ENCODE measurements at regions not wholly inside any gene's neighbourhood (a gene's known extent, or its start where the extent isn't known, plus 50 kb on each side); places are given as distances from the start of the nearest gene placed in this dataset.

DNA sequence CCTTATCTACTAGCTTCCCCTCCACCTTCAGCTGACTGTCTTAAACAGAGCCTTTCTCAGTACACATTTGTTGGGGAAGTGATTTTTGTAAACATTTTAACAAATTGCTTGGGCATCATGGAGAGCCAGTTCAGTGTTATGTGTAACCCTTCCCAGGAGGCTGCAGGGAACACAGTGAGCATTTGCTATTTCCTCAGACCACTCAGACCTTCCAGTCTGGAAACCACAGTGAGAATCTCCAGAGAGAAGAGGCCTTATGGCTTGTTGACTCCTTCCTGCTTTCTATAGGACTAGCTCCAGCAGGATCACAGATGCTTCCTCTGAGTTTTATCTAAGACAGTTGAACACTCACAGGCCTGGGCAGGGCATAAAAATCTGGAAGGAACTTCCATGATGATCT lies 409.8 kb upstream of the NPVF start:
- TF ChIP-seq, protein P1, sequence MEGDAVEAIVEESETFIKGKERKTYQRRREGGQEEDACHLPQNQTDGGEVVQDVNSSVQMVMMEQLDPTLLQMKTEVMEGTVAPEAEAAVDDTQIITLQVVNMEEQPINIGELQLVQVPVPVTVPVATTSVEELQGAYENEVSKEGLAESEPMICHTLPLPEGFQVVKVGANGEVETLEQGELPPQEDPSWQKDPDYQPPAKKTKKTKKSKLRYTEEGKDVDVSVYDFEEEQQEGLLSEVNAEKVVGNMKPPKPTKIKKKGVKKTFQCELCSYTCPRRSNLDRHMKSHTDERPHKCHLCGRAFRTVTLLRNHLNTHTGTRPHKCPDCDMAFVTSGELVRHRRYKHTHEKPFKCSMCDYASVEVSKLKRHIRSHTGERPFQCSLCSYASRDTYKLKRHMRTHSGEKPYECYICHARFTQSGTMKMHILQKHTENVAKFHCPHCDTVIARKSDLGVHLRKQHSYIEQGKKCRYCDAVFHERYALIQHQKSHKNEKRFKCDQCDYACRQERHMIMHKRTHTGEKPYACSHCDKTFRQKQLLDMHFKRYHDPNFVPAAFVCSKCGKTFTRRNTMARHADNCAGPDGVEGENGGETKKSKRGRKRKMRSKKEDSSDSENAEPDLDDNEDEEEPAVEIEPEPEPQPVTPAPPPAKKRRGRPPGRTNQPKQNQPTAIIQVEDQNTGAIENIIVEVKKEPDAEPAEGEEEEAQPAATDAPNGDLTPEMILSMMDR (IDR thresholded peaks at IDR 0.05; ENCODE audit: low read depth, low read length, missing control alignments): no peak
- DNase-seq (ENCODE audit: extremely low read depth, low read depth): no peak

DNA sequence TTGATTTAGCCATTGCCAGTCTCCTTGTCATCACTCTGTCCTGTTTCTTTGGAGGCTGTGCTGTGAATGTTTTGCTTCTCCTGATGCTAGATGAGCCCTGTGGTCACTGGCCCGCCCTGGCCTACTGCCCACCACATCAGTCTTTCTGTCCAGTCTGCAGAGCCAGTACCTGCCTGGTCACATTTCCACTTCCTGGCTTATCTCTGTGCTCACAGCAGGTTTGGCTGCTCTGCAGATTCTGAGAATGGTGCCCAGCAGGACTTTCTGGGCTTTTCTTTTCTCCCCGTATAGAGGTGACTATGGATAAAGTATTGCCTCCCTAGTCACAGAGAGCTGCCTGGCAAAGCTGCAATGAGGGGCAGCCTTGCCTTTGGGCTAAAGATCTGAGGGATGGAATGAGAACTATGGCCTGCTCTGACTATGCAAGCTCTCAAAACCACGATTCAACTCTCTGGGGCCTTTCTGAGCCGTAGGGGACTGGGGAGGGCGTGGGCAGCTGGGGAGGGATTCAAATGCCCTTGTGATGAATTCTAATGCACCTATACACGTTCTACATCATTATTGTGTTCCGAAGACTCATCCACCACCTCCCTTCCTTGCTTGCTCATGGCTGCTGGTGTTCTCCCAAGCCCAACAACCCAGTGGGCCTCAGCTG lies 410.4 kb upstream of the NPVF start:
- no peak for DNase-seq (ENCODE audit: extremely low read depth, low read depth)
- TF ChIP-seq, protein P1 (IDR thresholded peaks at IDR 0.05; ENCODE audit: low read depth, low read length, missing control alignments): no peak
- H3K4me3 ChIP-seq (replicated peaks; ENCODE audit: low read depth, low read length): no peak overlapping the region

More for the DNA sequence above, 409.8 kb upstream of the NPVF start:
- H3K4me3 ChIP-seq (replicated peaks; ENCODE audit: low read depth, low read length): no peak overlapping the region

DNA sequence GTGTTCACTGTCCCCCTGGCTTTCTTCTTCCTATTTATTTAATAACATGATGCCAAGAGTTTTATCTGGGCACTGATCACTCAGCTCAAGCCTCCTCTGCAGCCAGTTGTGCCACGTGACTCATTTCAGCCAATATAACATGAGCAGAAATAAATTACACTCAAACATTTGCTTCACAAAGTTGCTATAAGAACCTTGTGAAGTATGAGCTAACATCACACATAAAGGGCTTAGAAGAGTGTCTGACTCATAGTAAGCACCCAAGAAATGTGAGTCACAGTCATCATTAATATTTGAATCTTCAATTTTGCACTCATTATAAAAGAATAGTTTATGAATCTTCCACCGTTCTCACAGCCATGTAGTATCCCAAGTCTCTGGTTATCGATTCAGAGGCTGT lies 414.6 kb upstream of the NPVF start:
- no peak for DNase-seq (ENCODE audit: extremely low read depth, low read depth)
- TF ChIP-seq, protein P1 (IDR thresholded peaks at IDR 0.05; ENCODE audit: low read depth, low read length, missing control alignments): no peak
- no peak overlapping the region for H3K4me3 ChIP-seq (replicated peaks; ENCODE audit: low read depth, low read length)

DNA sequence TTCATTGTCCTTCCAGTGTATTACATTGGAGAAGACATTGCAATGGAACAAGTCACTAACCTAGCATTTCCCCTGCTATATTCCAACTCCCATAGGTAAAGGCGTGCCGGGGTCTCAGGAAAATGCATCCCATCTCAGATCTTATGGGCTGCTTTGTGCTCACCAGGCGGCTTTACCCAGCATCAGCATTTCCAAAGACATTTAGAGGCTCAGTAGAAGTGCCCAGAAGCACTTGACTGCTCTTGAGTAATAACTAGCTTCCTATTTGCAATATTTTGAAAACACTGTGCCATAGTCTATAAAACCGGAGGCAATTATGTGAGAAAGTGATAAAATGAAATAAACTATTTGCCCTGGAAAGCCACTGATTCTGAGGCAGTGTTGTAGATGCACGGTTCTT lies 415.0 kb upstream of the NPVF start:
- no peak for DNase-seq (ENCODE audit: extremely low read depth, low read depth)
- TF ChIP-seq, protein P1 (IDR thresholded peaks at IDR 0.05; ENCODE audit: low read depth, low read length, missing control alignments): no peak
- no peak overlapping the region for H3K4me3 ChIP-seq (replicated peaks; ENCODE audit: low read depth, low read length)

DNA sequence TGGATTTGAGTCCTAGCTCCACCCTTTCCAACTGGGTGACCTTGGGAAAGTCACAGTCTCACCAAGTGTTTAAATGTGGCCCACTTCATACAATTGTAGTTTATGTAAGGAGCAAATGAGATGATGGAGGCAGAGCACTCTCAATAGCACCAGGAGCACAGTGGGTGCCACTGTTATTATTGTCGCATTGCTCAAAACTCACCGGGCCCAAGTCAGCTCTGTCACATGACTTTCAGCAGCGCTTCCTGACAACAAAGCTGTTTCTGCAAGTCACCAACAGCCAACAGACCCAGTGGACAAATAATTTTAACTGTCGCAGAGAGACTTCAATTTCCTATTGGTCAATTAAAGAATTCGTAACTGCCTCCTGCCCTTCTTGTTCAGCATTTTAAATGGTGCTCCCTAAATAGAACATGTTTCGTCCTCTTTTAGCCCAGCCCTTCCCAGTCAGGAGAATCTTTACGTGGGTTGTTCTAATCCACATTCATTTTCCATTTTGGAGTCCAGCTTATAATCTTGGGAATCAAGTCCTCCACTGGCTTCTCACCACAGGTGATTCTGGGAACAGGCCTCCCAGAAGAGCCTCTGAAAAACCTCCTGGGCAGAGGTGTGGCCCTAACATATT lies 415.6 kb upstream of the NPVF start:
- TF ChIP-seq, protein P1 (IDR thresholded peaks at IDR 0.05; ENCODE audit: low read depth, low read length, missing control alignments): no peak
- no peak for DNase-seq (ENCODE audit: extremely low read depth, low read depth)
- H3K4me3 ChIP-seq (replicated peaks; ENCODE audit: low read depth, low read length): no peak overlapping the region

DNA sequence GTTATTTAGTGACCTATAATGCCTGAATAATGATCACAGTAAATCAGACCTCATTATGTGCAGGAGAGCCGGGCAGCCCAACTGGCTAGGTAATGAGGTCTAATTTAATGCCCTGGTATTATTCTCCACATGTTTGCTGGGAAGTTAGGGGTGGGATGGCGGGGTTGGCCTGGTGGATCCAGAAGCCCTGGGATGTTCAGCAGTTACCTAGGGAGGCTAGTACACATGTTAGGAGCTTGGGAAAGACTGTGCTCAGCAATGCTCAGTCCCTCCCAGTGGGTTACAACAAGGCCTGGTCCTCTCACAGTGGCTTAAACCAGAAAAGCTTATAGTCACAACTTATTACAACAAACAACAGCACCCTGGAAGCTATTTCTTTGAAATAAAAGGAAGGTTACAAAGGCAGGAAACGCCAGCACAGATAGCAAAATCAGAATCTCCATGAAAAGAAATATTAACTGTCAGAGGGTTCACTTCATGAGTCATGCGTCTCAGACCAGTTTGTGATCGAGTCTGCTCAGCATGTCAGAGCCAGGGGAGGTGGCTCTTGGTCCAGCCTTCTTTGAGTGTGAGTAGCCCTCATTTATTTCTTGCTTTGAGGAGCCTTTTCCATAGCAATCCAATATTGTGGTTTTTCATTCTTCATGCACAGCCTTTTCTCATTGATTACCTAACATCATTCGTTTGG lies 418.6 kb upstream of the NPVF start:
- no peak for DNase-seq (ENCODE audit: extremely low read depth, low read depth)
- H3K4me3 ChIP-seq (replicated peaks; ENCODE audit: low read depth, low read length): no peak overlapping the region
- TF ChIP-seq, protein P1 (IDR thresholded peaks at IDR 0.05; ENCODE audit: low read depth, low read length, missing control alignments): no peak
